GM13977 (cell line): ENCODE measurements at regions not wholly inside any gene's neighbourhood (a gene's known extent, or its start where the extent isn't known, plus 50 kb on each side); places are given as distances from the start of the nearest gene placed in this dataset.

Experiments used
- DNase-seq: peaks from one replicate; pipeline ENCODE4 v3.0.0; 2012; ENCODE audit warnings: low spot score
- CTCF ChIP-seq: IDR thresholded peaks from 2 replicates; pipeline ENCODE4 v1.5.1; 2012; ENCODE audit warnings: mild to moderate bottlenecking, control low read depth; ENCODE audit not compliant: insufficient read depth; ENCODE audit errors: extremely low read depth, missing control alignments
- in situ Hi-C: fragments of 300-500 bp; cut with MboI; formaldehyde crosslinking; loops from one replicate; pipeline ENCODE4 v1.12.0; 2022; ENCODE audit warnings: low sequenced_read_pairs, low pct_unique_long_range_greater_than_20kb, mixed read lengths, inconsistent platforms; ENCODE audit not compliant: unreplicated experiment

GRCh38 chr4:32472918-32473317 lies 1752.7 kb downstream of the PCDH7 start:
- TF ChIP-seq CTCF, result no peak
- DNase-seq, result no peak
- in situ Hi-C loops, result no loop called here

DNA sequence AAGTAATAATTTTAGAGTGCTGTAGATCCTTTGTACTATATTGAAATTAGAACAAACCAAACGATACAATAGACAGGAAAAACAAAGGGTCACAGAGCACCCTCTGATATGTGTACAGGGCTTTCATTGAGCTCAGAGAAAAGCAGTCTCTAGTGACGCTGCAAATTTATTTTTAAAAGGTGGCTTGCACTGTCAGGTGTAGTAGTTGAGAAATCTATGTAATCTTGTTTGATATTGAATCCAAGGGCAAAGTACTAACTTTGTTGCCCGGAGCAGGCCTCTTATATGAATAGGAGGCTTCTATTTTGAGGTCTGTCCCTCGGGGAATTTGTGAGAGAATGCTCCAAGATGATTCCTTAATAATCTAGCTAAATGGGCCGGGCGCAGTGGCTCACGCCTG lies 1755.5 kb downstream of the PCDH7 start:
- DNase-seq, result no peak
- in situ Hi-C loops, result no loop called here
- no peak for TF ChIP-seq CTCF

DNA sequence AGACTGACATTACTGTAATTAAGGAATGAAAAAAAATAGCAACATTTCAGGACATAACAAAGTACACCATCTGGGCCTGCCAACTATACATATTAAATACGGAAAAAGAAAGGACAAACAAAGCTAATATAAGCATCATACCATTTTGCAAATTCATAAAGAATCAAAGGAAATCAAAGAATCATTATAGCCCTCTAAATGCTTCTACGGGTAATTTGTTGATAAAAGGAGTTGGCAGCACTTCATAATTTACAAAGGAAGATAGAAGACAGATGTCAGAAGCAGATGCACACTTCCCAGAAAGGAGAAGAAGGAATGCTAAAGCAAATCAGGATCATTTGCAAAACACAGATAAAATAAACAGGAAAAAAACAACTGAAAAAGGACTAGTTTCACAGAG lies 1757.3 kb downstream of the PCDH7 start:
- no peak for TF ChIP-seq CTCF
- DNase-seq, result no peak
- in situ Hi-C loops, result no loop called here

GRCh38 chr4:32485956-32486355 lies 1765.8 kb downstream of the PCDH7 start:
- in situ Hi-C loops, result no loop called here
- DNase-seq, result no peak

DNA sequence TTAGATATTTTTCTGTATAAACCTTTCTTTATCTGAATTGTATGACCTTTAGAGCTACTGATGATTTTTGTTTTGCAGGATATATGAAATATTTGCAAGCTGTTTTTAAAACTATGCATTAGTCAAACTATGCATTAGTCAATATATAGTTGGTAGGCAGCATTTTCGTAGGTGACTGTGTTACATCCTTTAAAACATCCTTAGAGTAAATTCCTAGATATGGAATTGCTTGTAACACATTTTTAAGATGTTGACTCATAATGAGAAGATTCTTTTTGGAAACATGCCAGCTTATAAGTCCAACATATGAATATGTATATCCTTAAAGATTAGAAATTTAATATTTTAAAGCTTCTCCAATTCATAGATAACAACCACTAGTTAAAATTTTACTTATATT lies 1768.5 kb downstream of the PCDH7 start:
- no peak for DNase-seq
- no peak for TF ChIP-seq CTCF
- in situ Hi-C loops, result no loop called here

More at GRCh38 chr4:32485956-32486355, 1765.8 kb downstream of the PCDH7 start:
- TF ChIP-seq CTCF, result no peak

GRCh38 chr4:32499171-32499570 lies 1779.0 kb downstream of the PCDH7 start:
- TF ChIP-seq CTCF, result no peak
- DNase-seq, result no peak
- in situ Hi-C loops, result no loop called here

GRCh38 chr4:32503241-32503640 lies 1783.1 kb downstream of the PCDH7 start:
- in situ Hi-C loops, result no loop called here
- TF ChIP-seq CTCF, result no peak
- DNase-seq, result no peak
